ENCODE measurements at regions not wholly inside any gene's neighbourhood (a gene's known extent, or its start where the extent isn't known, plus 50 kb on each side); places are given as distances from the start of the nearest gene placed in this dataset.

DNA sequence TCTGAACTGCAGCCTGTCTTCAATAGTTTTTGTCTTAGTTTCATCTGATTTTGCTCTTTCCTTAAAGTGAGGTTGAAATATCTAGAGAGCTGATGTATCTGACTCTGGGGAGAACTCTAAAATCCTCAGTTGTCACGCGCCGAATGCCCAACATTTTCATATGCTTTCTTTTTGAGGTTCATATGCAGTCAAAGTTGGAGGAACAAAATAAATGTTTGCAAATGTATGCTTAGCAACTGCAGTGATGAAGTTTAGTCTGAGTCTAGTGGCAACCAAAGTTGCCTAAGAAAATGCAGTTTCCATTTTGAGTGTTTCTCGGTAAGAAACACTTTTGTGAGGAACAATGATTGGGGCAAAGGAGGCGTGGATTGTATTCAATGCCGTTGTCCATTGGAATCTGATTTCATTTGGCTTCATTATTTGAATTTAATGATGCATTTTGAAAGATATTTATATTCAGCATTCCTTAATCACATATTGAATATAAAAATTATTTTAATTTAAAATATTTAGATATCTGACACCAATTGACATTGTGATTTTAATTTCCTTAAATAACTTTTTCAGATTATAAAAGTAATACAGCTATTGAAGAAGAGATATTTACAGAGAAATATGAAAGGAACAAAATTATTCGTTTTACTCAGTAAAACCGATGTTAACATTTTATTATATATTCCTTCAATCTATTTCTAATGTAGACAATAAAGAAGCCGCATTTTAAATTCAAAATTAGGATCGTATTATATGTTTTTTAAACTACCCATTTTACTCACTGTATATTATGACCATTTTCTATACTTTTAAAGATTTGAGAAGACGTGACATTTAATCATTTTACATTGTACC is 122.0 kb downstream of the PLEKHG1 start:
- DNase-seq: no peak
- Mint-ChIP-seq H3K4me3 (no peak overlapping the region), H3K4me1 (peaks cover 15% of the 10 kb centered on the region), H3K27ac (no peak overlapping the region), H3K36me3 (ENCODE audit: low read depth) (no peaks in the 10 kb centered on the region), H3K9me3 (no peaks in the 10 kb centered on the region), H3K27me3 (peaks cover 25% of the 10 kb centered on the region)
- ChIA-PET CTCF (interaction anchor here (0.9 to 1.4 kb wide), 2 partner anchors 27 to 63 kb away, joined by 3 read pairs; no protein-coding TSS in a partner anchor), POLR2A (no interaction called here)

DNA sequence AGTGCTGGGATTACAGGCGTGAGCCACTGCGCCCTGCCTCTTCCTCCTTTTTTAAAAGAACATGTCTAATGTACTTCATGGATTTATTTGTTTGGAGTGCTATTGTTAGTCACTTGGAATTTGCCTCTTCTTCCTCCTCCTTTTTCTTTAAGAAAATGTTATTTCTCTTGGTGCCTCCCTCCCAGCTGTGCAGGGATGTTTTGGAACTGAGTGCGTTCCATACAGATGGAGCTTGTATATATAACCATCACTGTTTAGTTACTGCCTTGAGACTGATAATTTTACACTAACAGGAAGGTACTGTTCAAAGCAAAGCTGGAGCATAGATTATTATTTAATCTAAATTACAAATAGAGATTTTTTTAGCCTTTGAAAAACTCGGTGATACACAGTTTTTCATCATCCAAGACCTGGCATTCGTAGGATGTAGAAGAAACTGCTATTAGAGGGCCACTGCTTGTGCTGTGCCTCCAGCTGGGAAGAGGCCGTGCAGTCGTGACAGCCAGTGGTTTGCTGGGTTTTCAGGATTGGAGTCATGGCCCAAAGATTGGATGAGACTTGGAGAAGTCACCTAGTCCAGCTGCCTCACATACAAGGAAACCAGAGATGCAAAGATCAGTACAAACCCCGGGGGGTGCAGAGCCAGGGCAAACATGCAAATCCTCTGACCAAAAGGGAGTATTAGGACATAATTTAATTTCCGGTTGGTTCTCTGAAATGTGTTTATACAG is 123.1 kb downstream of the PLEKHG1 start:
- no peak overlapping the region for H3K27ac Mint-ChIP-seq
- H3K4me3 Mint-ChIP-seq: no peak overlapping the region
- H3K9me3 Mint-ChIP-seq: no peaks in the 10 kb centered on the region
- H3K4me1 Mint-ChIP-seq: peaks cover 15% of the 10 kb centered on the region
- CTCF ChIA-PET: no interaction called here
- H3K36me3 Mint-ChIP-seq (ENCODE audit: low read depth): no peaks in the 10 kb centered on the region
- POLR2A ChIA-PET: no interaction called here
- DNase-seq: no peak
- peaks cover 25% of the 10 kb centered on the region for H3K27me3 Mint-ChIP-seq

DNA sequence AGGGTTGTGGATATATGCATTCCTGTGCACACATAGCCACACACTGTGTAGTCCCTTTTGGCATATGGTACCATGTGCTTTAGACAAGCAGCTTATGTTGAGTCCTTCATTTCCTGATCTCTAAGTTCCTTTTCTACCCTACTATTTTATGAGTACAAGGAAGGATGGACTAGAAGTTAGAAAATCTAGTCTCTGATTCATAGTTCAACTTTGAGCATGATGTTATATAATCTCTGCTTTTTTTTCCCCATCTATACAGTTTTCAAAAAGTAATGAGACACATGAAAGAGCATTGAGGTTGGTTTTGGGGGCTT is 123.6 kb downstream of the PLEKHG1 start:
- no peak for DNase-seq
- Mint-ChIP-seq H3K27ac (no peak overlapping the region), H3K27me3 (peaks cover 25% of the 10 kb centered on the region), H3K4me1 (peaks cover 15% of the 10 kb centered on the region), H3K36me3 (ENCODE audit: low read depth) (no peaks in the 10 kb centered on the region), H3K4me3 (no peak overlapping the region), H3K9me3 (no peaks in the 10 kb centered on the region)
- ChIA-PET CTCF (no interaction called here), POLR2A (no interaction called here)

DNA sequence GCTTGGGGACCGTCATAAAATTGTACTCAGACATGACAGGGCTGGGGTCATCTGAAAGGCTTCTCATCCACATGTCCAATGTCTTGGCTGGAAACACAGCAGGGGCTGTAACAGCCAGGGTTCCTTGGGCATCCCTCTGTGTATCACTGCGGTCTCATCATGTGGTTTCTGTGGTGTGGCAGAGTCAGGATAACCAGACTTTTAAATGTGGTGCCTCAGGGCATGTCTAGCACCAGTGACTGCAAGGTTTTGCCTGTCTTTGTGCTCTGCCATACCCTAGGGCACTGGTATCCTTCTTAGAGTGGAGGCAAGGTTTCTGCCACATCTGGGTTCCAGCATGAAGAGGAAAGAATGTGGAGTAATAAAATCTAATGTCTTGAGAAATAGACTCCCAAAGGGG is 124.2 kb downstream of the PLEKHG1 start:
- ChIA-PET CTCF (no interaction called here), POLR2A (no interaction called here)

DNA sequence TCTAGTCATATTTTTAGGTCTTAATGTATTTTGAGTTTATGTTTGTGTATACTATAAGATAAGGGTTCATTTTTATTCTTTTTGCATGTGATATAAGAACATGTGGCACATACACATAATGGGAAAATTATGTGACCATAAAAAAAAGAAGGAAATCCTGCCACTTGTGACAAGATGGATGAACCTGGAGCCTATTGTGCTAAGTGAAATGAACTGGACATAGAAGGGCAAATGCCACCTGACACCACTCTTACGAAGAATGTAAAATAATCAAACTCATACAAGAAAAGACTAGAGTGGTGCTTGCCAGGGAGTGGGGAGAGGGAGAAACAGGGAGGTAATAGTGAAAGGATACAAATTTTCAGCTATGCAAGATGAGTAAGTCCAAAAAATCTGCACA is 126.1 kb downstream of the PLEKHG1 start:
- H3K27ac Mint-ChIP-seq: no peak overlapping the region
- H3K27me3 Mint-ChIP-seq: peaks cover 17% of the 10 kb centered on the region
- no peaks in the 10 kb centered on the region for H3K36me3 Mint-ChIP-seq (ENCODE audit: low read depth)
- DNase-seq: no peak
- no peaks in the 10 kb centered on the region for H3K9me3 Mint-ChIP-seq
- ChIA-PET CTCF (interaction anchor here (0.7 kb wide), 1 partner anchor 23 kb away, joined by 3 read pairs; no protein-coding TSS in a partner anchor), POLR2A (no interaction called here)
- H3K4me3 Mint-ChIP-seq: no peak overlapping the region
- peaks cover 10% of the 10 kb centered on the region for H3K4me1 Mint-ChIP-seq

More for the DNA sequence above, 124.2 kb downstream of the PLEKHG1 start:
- Mint-ChIP-seq H3K9me3 (no peaks in the 10 kb centered on the region), H3K4me1 (peaks cover 15% of the 10 kb centered on the region), H3K36me3 (ENCODE audit: low read depth) (no peaks in the 10 kb centered on the region), H3K27me3 (peaks cover 25% of the 10 kb centered on the region), H3K4me3 (no peak overlapping the region), H3K27ac (no peak overlapping the region)
- no peak for DNase-seq

DNA sequence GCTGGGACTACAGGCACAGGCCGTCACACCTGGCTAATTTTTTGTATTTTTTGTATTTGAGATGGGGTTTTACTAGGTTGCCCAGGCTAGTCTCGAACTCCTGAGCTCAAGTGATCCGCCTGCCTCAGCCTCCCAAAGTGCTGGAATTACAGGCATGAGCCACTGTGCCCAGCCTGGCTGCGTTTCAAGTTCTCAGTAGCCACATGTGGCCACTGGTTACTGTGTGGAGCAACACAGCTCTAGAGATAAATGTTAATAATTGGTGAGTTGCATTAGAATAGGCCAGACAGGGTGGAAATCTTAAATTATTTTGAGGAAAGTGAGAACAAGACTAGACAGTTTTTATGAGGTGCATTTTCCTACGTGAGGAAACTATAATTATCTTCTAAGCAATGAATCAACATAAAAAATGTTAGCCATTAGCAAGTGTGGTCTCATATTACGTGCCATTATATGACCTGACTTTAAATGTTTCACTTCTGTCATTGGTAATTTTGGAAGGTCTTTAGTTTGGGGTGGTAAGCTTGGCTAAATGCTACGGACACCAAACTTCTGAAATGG is 129.6 kb downstream of the PLEKHG1 start:
- Mint-ChIP-seq H3K36me3 (ENCODE audit: low read depth) (no peaks in the 10 kb centered on the region), H3K4me3 (no peak overlapping the region), H3K4me1 (no peaks in the 10 kb centered on the region), H3K9me3 (no peaks in the 10 kb centered on the region), H3K27ac (no peak overlapping the region), H3K27me3 (peaks cover 2% of the 10 kb centered on the region)
- DNase-seq: no peak
- POLR2A ChIA-PET: no interaction called here
- CTCF ChIA-PET: no interaction called here

DNA sequence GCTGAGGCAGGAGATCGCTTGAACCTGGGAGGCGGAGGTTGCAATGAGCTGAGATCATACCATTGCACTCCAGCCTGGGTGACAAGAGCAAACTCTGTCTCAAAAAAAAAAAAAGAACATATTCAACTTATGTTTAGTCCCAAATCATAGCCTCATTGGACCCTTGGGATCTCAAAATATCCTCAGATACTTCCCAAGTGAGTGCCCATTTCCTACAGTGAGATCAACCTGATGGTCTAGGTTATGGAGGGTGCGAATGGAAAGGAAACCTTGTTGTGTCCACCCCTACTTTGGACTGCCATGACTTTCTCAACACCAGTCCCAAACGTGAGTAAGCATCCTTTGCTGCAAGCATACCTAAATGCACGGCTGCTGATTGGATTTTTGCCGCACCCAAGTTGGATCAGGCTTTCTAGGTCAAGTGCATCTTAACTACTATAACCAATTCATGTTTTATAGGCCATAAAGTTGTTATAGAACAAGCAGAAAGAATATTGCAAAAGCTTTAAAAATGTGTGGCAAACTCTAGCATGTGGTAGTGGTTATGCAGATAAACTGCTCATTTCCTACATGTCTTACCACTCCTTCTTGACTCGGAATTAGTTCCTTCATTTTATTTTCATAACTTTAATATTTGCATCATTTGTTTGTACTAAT is 131.2 kb downstream of the PLEKHG1 start:
- no peak overlapping the region for H3K27ac Mint-ChIP-seq
- H3K27me3 Mint-ChIP-seq: peaks cover under 1% of the 10 kb centered on the region
- POLR2A ChIA-PET: no interaction called here
- CTCF ChIA-PET: no interaction called here
- H3K4me3 Mint-ChIP-seq: no peak overlapping the region
- H3K36me3 Mint-ChIP-seq (ENCODE audit: low read depth): no peaks in the 10 kb centered on the region
- H3K4me1 Mint-ChIP-seq: no peaks in the 10 kb centered on the region
- no peak for DNase-seq
- no peaks in the 10 kb centered on the region for H3K9me3 Mint-ChIP-seq

DNA sequence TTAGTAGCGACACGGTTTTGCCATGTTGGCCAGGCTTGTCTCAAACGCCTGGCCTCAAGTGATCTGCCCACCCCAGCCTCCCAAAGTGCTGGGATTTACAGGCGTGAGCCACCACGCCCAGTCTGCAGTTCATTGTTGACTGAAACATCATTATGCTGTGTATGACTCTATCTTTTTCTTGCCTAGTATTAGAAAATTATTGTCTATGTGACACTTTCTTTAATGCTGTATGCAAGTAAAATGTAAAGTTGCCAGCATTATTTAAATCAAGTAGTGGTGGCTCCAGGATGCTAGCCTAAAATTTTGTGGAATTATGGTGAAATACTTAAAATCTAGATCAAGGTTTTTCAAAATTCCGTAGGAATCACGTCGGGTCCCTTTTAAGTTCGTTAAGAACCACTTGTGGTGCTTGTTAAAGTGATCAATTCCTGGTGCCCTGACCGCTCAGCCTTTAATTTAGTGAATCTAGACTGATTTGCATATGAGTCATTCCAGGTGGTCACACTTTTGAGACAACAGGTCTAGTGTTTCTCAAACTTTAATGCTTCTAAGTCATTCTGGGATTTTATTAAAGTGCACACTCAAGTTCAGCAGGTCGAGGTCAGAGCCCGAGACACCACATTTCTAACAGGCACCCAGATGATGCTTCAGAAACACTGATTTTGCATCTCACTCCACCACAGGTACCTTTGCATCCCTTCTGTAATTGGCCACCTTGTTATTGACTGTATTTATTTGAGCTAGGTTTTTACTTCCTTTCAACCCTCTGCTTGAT is 132.6 kb upstream of the MTHFD1L start:
- Mint-ChIP-seq H3K4me1 (no peaks in the 10 kb centered on the region), H3K27ac (no peak overlapping the region), H3K27me3 (no peaks in the 10 kb centered on the region), H3K9me3 (no peaks in the 10 kb centered on the region), H3K36me3 (ENCODE audit: low read depth) (no peaks in the 10 kb centered on the region), H3K4me3 (no peak overlapping the region)
- ChIA-PET POLR2A (no interaction called here), CTCF (interaction anchor here (0.6 kb wide), 1 partner anchor 22 kb away, joined by 3 read pairs; no protein-coding TSS in a partner anchor)
- no peak for DNase-seq

DNA sequence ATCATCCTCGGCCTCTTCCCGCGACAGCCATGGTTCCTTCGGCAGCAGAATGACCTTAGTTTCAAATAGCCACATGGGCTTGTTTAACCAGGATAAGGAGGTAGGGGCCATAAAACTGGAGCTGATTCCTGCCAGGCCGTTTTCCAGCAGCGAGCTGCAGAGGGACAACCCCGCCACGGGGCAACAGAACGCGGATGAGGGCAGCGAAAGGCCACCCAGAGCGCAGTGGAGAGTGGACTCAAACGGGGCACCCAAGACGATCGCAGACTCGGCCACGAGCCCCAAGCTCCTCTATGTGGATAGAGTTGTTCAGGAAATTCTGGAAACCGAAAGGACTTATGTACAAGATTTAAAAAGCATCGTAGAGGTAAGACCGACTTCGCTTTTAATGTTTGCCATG is 131.8 kb upstream of the MTHFD1L start:
- no peak for DNase-seq
- Mint-ChIP-seq H3K4me3 (no peak overlapping the region), H3K4me1 (no peaks in the 10 kb centered on the region), H3K27ac (no peak overlapping the region), H3K27me3 (no peaks in the 10 kb centered on the region), H3K36me3 (ENCODE audit: low read depth) (no peaks in the 10 kb centered on the region), H3K9me3 (no peaks in the 10 kb centered on the region)
- ChIA-PET CTCF (no interaction called here), POLR2A (no interaction called here)

DNA sequence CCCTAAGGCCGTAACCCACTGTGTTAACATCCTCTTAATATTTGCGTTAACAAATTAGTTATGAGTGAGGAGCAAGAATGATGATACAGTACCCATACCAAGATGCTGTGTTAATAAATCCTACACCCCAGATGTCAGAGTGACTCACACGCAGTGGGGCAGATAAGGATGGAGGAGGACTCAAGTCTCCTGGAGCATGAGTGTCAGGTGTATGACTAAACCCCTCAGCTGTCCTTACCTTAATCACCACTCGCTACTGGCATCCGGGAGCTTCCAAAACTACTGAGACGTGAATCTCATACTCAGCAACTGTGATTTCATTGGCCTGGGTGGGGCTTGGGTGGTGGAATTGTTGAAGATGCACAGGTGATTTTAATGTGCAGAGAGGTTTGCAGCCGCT is 131.3 kb upstream of the MTHFD1L start:
- no peak overlapping the region for H3K4me3 Mint-ChIP-seq
- no peak overlapping the region for H3K27ac Mint-ChIP-seq
- POLR2A ChIA-PET: no interaction called here
- no peaks in the 10 kb centered on the region for H3K27me3 Mint-ChIP-seq
- no peaks in the 10 kb centered on the region for H3K36me3 Mint-ChIP-seq (ENCODE audit: low read depth)
- CTCF ChIA-PET: no interaction called here
- no peak for DNase-seq
- H3K9me3 Mint-ChIP-seq: no peaks in the 10 kb centered on the region
- H3K4me1 Mint-ChIP-seq: no peaks in the 10 kb centered on the region

DNA sequence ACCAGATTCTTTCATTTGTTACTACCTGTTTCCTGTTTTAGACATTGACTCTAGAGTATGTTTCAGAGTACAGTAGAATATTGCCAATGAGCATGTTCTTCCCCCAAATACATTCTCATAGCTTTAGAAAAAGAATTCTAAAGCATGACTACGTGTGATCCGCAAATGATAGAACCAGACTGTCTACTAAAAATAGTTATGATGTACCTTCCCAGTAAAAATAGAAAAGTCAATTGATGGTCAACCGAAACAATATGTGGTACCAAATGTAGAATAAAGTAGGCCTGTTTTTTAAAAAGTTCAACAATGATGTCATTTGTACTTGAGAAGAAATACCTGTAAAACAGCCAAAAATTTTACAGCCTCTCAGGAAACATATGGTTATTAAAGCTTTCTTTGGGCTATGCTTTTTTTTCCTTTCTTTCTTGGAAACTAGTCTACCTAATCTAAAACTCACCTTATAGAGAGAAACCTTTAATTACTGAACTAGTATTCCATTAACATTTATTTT is 130.1 kb upstream of the MTHFD1L start:
- Mint-ChIP-seq H3K4me3 (no peak overlapping the region), H3K36me3 (ENCODE audit: low read depth) (no peaks in the 10 kb centered on the region), H3K27me3 (no peaks in the 10 kb centered on the region), H3K9me3 (no peaks in the 10 kb centered on the region), H3K27ac (no peak overlapping the region), H3K4me1 (no peaks in the 10 kb centered on the region)
- ChIA-PET POLR2A (no interaction called here), CTCF (interaction anchor here (0.7 kb wide), 1 partner anchor 34 kb away, joined by 3 read pairs; no protein-coding TSS in a partner anchor)
- DNase-seq: no peak

DNA sequence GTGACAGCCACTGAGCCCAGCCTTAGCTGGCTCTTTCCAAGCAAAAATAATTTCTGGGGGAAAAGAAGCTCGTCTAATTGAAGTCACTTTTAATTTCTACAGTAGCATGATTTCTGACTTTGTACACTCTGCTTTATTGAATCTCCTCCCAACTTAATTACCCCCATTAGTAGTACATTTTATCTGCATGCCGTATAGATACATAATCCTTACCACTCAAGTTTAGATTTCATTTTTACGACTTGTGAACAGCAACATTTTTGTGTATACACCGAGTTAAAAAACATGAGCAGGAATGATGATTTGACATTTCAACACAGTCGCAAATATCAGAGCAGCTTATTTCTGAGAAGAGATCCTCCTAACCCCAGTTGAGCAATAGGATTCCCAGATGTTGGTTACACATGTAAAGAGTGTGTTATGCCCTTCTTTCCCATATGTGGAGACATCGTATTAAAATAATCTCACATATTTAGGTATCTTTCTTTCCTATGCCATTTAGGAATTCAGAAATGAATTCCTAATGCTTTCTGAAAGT is 127.3 kb upstream of the MTHFD1L start:
- H3K9me3 Mint-ChIP-seq: no peaks in the 10 kb centered on the region
- H3K27me3 Mint-ChIP-seq: no peaks in the 10 kb centered on the region
- DNase-seq: no peak
- H3K4me3 Mint-ChIP-seq: no peak overlapping the region
- H3K36me3 Mint-ChIP-seq (ENCODE audit: low read depth): no peaks in the 10 kb centered on the region
- ChIA-PET CTCF (no interaction called here), POLR2A (no interaction called here)
- H3K27ac Mint-ChIP-seq: no peak overlapping the region
- no peaks in the 10 kb centered on the region for H3K4me1 Mint-ChIP-seq

Measured in activated CD4-positive, alpha-beta T cell treated with anti-CD3 and anti-CD28 coated beads, Interleukin-2, amount 10 ng/mL, durations not matched to agents 7 days and 5 days (primary cell).